ENCODE measurements at regions not wholly inside any gene's neighbourhood (a gene's known extent, or its start where the extent isn't known, plus 50 kb on each side); places are given as distances from the start of the nearest gene placed in this dataset.

DNA sequence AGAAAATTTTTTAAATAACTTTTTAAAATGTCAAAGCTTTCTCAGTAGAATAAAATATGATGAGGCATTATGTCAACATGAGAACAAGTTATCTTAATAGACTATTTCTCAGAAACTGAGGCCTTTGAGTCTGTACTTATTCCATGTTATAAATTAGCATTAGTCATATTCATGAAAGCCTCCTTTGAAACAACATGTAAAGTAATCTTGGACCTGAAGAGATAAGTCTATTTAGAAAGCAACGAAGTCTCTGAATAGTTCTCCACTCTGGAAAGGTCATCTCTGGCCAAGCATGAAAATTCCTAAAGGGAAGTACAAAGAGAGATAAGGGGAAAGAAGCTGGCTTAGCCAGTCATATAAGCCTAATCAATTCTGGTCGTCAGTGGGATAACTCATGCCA is 150.8 kb downstream of the CYB561 start:
- no peak for TF ChIP-seq YY1 (IDR thresholded peaks at IDR 0.05; ENCODE audit: insufficient read depth, insufficient read length)
- TF ChIP-seq ZNF274 (IDR thresholded peaks at IDR 0.05; ENCODE audit: low read depth, low read length), result no peak
- no peak for TF ChIP-seq SUZ12 (IDR thresholded peaks at IDR 0.05; ENCODE audit: extremely low read depth, insufficient read depth, insufficient read length)

Measured in NT2/D1 (cell line).